SU-DHL-6 (cell line): ENCODE measurements at regions not wholly inside any gene's neighbourhood (a gene's known extent, or its start where the extent isn't known, plus 50 kb on each side); places are given as distances from the start of the nearest gene placed in this dataset.

Experiments
- CTCF ChIP-seq: fragments of 200-600 bp; sonication (generic); IDR thresholded peaks from one replicate; pipeline ENCODE4 v1.5.1; 2017; ENCODE audit warnings: antibody characterized with exemption, mild to moderate bottlenecking, low read length, moderate library complexity; ENCODE audit not compliant: insufficient read depth, poor library complexity, severe bottlenecking
- EZH2phosphoT487 ChIP-seq: fragments of 200-600 bp; sonication (generic), shearing (Covaris generic); conservative IDR thresholded peaks from 2 replicates; pipeline ENCODE4 v1.6.1; 2018; ENCODE audit warnings: mild to moderate bottlenecking, antibody characterized with exemption, low read length, moderate library complexity, mixed read lengths

- TF ChIP-seq CTCF (no peak), EZH2phosphoT487 (no peak)
Observed at GRCh38 chr12:124131659-124132058, 158.6 kb downstream of the ZNF664 start.
